OCI-LY7 (cell line): ENCODE measurements at regions not wholly inside any gene's neighbourhood (a gene's known extent, or its start where the extent isn't known, plus 50 kb on each side); places are given as distances from the start of the nearest gene placed in this dataset.

Source experiments
- BruUV-seq: library from RNA; stranded (reverse); fragments of 400-500 nt; replicated peaks from 2 replicates; lab custom pipeline; 2021; lab: Mats Ljungman, UMichigan
- CTCF ChIA-PET: fragments of 300-600 bp; sonication (Branson Sonifier 250); formaldehyde crosslinking; loops from one replicate; lab custom pipeline; 2022; ENCODE audit warnings: antibody characterized with exemption; ENCODE audit not compliant: unreplicated experiment; lab: Charles Lee
- POLR2A ChIA-PET: fragments of 300-600 bp; sonication (Branson Sonifier 250); formaldehyde crosslinking; loops from one replicate; lab custom pipeline; 2022; ENCODE audit warnings: antibody characterized with exemption; lab: Charles Lee
- DNase-seq: peaks from one replicate; pipeline ENCODE4 v3.0.0-alpha.2; 2015; ENCODE audit warnings: low spot score
- H2AFZ ChIP-seq: fragments of 200-600 bp; sonication (generic), shearing (Covaris generic); 2 replicates; pipeline ENCODE4 v1.6.1; 2014; ENCODE audit warnings: mild to moderate bottlenecking, antibody characterized with exemption, low read length, moderate library complexity
- H3K27ac ChIP-seq: fragments of 200-600 bp; sonication (generic); 2 replicates; pipeline ENCODE4 v1.5.1; 2014; ENCODE audit warnings: mixed run types, low read depth, mild to moderate bottlenecking, moderate library complexity, low read length, inconsistent platforms; ENCODE audit not compliant: poor library complexity, severe bottlenecking
- H3K36me3 ChIP-seq: fragments of 200-600 bp; sonication (generic); 2 replicates; pipeline ENCODE4 v1.6.1; 2014; ENCODE audit warnings: mild to moderate bottlenecking, antibody characterized with exemption, low read length, moderate library complexity, mixed read lengths; ENCODE audit not compliant: insufficient read depth
- H3K4me1 ChIP-seq: fragments of 200-600 bp; sonication (generic); 2 replicates; pipeline ENCODE4 v1.5.1; 2014; ENCODE audit warnings: mild to moderate bottlenecking, low read length; ENCODE audit not compliant: insufficient read depth, poor library complexity, severe bottlenecking
- H3K4me2 ChIP-seq: fragments of 200-600 bp; sonication (generic); 2 replicates; pipeline ENCODE4 v1.6.1; 2014; ENCODE audit warnings: mild to moderate bottlenecking, low read length
- H3K4me3 ChIP-seq: fragments of 200-600 bp; sonication (generic); 2 replicates; pipeline ENCODE4 v1.5.1; 2014; ENCODE audit warnings: mild to moderate bottlenecking, low read depth, low read length; ENCODE audit not compliant: poor library complexity, severe bottlenecking
- H3K79me2 ChIP-seq: fragments of 200-600 bp; sonication (generic); 2 replicates; pipeline ENCODE4 v1.6.1; 2016; ENCODE audit warnings: low read depth, mild to moderate bottlenecking, low read length, moderate library complexity, mixed read lengths; ENCODE audit not compliant: insufficient read depth
- H3K9me2 ChIP-seq: fragments of 200-600 bp; sonication (generic); 2 replicates; pipeline ENCODE4 v1.6.1; 2016; ENCODE audit warnings: mild to moderate bottlenecking, low read length, mixed read lengths; ENCODE audit not compliant: insufficient read depth
- H3K9me3 ChIP-seq: fragments of 200-600 bp; sonication (generic); 2 replicates; pipeline ENCODE4 v1.6.1; 2014; ENCODE audit warnings: mild to moderate bottlenecking, mixed run types, low read length, mixed read lengths
- H4K20me1 ChIP-seq: fragments of 200-600 bp; sonication (generic); 2 replicates; pipeline ENCODE4 v1.6.1; 2014; ENCODE audit warnings: mild to moderate bottlenecking, antibody characterized with exemption, low read length, moderate library complexity, mixed read lengths; ENCODE audit not compliant: insufficient read depth
- EZH2phosphoT487 ChIP-seq: fragments of 200-600 bp; sonication (generic); IDR thresholded peaks from 2 replicates; pipeline ENCODE4 v1.6.1; 2018; ENCODE audit warnings: low read depth, borderline replicate concordance, mild to moderate bottlenecking, mixed run types, antibody characterized with exemption, low read length, moderate library complexity, mixed read lengths
- intact Hi-C: fragments of 100-400 bp; cut with micrococcal nuclease; formaldehyde crosslinking; loops from one replicate; pipeline ENCODE4 v1.10.0; 2022; ENCODE audit not compliant: unreplicated experiment
- TF ChIP-seq, protein P1 (sequence below): fragments of 200-600 bp; sonication (generic); conservative IDR thresholded peaks from 2 replicates; pipeline ENCODE4 v1.5.1; 2014; ENCODE audit warnings: mild to moderate bottlenecking, antibody characterized with exemption, low read length, moderate library complexity, mixed read lengths

DNA sequence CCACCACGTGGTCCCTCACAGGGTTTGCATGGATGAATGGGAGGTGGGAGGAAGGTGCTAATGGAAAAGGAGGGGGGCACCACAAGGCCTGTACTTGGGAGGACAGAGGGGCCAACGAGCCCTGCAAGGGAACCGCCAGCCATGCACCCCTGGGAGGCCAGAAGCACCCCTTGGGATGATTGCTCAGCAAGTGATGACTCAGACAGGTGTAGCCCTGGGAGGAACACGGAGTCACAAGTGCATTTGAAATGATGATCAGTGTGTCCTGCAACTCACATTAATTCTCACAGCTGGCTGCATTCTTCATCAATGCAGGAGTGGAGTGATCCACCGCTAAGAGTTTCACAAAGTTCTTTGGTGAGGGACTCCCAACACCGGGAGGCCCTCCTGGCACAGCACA is 82.8 kb upstream of the ZNF254 start:
- Histone ChIP-seq H4K20me1 (no peaks in the 10 kb centered on the region), H2AFZ (no peak overlapping the region), H3K36me3 (no peaks in the 10 kb centered on the region), H3K9me3 (0 out of 2 replicates have a peak, but pooled peaks cover 2% of the 10 kb centered on the region), H3K79me2 (no peaks in the 10 kb centered on the region), H3K9me2 (no peaks in the 10 kb centered on the region), H3K27ac (no peak overlapping the region), H3K4me1 (no peaks in the 10 kb centered on the region), H3K4me2 (no peak overlapping the region), H3K4me3 (no peak overlapping the region)
- no TSS peak for BruUV-seq
- no peak for TF ChIP-seq EZH2phosphoT487
- TF ChIP-seq, protein P1, sequence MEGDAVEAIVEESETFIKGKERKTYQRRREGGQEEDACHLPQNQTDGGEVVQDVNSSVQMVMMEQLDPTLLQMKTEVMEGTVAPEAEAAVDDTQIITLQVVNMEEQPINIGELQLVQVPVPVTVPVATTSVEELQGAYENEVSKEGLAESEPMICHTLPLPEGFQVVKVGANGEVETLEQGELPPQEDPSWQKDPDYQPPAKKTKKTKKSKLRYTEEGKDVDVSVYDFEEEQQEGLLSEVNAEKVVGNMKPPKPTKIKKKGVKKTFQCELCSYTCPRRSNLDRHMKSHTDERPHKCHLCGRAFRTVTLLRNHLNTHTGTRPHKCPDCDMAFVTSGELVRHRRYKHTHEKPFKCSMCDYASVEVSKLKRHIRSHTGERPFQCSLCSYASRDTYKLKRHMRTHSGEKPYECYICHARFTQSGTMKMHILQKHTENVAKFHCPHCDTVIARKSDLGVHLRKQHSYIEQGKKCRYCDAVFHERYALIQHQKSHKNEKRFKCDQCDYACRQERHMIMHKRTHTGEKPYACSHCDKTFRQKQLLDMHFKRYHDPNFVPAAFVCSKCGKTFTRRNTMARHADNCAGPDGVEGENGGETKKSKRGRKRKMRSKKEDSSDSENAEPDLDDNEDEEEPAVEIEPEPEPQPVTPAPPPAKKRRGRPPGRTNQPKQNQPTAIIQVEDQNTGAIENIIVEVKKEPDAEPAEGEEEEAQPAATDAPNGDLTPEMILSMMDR, result no peak
- no peak for DNase-seq
- ChIA-PET POLR2A (no interaction called here), CTCF (no interaction called here)
- intact Hi-C loops, result no loop called here

DNA sequence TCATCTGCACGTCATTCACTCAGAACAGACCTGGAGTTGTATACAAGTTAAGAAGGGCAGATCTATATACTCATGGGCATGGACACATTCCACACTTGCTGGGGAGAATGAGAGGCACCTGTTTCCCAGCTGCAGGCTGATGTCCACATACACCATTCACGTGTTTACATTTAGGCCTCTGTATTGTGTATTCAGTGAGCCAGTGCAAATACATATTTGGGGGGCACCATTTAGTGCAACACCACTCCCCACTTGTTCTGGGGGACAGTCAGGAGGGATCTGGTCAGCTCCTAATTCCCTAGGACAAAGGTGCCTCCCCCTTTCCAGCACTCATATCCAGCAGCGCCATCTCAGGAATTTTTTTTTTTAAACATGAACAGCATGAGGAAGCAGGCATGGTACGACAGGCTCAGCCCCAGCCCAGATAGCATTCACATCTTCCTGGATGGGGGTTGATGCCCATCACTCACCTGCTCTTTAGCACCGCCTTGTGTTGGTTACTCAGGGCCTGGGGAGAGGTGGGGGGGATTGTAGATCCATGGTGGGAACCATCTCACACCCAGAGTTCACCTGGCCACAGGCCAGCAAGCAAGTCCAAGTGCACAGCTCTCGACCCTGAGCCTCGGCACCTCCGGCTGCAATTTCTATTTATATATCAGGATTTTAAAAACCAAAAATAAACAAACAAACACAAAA is 56.9 kb upstream of the ZNF254 start:
- Histone ChIP-seq H4K20me1 (no peaks in the 10 kb centered on the region), H3K36me3 (no peaks in the 10 kb centered on the region), H3K4me1 (peaks cover 3% of the 10 kb centered on the region), H3K4me3 (no peak overlapping the region), H3K79me2 (peaks cover 15% of the 10 kb centered on the region), H3K9me2 (no peaks in the 10 kb centered on the region), H3K27ac (no peak overlapping the region), H3K9me3 (no peaks in the 10 kb centered on the region), H3K4me2 (no peak overlapping the region), H2AFZ (no peak overlapping the region; the same call in 1 of the 2 replicates)
- intact Hi-C loops, result no loop called here
- CTCF ChIA-PET, result no interaction called here
- TF ChIP-seq, protein P1, result no peak
- peak; percentile 18 for DNase-seq
- no TSS peak for BruUV-seq
- POLR2A ChIA-PET, result no interaction called here

DNA sequence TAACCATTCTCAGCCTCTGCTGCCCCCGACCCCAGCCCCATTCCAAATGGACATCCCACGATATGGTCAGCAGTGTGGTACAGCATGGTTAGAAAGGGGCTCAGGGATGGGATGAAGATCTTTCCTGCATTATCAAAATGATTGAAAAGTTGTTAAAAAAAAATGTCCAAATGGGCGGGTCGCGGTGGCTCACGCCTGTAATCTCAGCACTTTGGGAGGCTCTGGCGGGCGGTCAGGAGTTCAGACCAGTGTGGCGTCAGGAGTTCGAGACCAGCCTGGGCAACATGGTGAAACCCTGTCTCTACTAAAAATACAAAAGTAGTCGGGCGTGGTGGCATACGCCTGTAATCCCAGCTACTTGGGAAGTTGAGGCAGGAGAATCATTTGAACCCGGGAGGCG is 54.3 kb upstream of the ZNF254 start:
- peak overlapping the region; percentile 56 for H3K4me2 ChIP-seq
- no peaks in the 10 kb centered on the region for H4K20me1 ChIP-seq
- peak overlapping the region; percentile 58; the same call in 1 of the 2 replicates for H2AFZ ChIP-seq
- H3K27ac ChIP-seq, result no peak overlapping the region
- no peaks in the 10 kb centered on the region for H3K9me2 ChIP-seq
- H3K4me1 ChIP-seq, result peaks cover 3% of the 10 kb centered on the region
- H3K9me3 ChIP-seq, result no peaks in the 10 kb centered on the region
- peak overlapping the region; percentile 79 for H3K4me3 ChIP-seq
- DNase-seq, result no peak
- peaks cover 19% of the 10 kb centered on the region for H3K79me2 ChIP-seq
- TF ChIP-seq, protein P1, result no peak
- TF ChIP-seq EZH2phosphoT487, result no peak
- peaks cover 10% of the 10 kb centered on the region for H3K36me3 ChIP-seq
- intact Hi-C loops, result no loop called here
- ChIA-PET CTCF (no interaction called here), POLR2A (interaction anchor here (0.6 kb wide), 1 partner anchor 750 kb away, joined by 4 read pairs; no protein-coding TSS in a partner anchor)
- no TSS peak for BruUV-seq
